Right atrium auricular region (tissue), 2 donors: ENCODE measurements at regions not wholly inside any gene's neighbourhood (a gene's known extent, or its start where the extent isn't known, plus 50 kb on each side); places are given as distances from the start of the nearest gene placed in this dataset.
A peak's percentile ranks its signal among the peaks of the same experiment; 100 is the strongest.

Source experiments
- DNase-seq: peaks from one replicate; pipeline ENCODE4 v3.0.0-alpha.2; 2019; ENCODE audit warnings: low spot score
- H3K27ac ChIP-seq, 2 donors: fragments of 200-600 bp; sonication (generic); 1 replicate in 1 of 2; 2 replicates in 1 of 2; pipeline ENCODE4 v1.5.1; 2016 to 2019
- H3K27me3 ChIP-seq, 2 donors: fragments of 200-600 bp; sonication (generic); one replicate each; pipeline versions ENCODE4 v1.5.1 to v1.6.0; 2017 to 2019
- H3K36me3 ChIP-seq: fragments of 200-600 bp; sonication (generic); one replicate; pipeline ENCODE4 v1.5.1; 2016
- H3K4me1 ChIP-seq, 2 donors: fragments of 200-600 bp; sonication (generic); one replicate each; pipeline versions ENCODE4 v1.5.1 to v1.6.0; 2017 to 2019
- H3K4me3 ChIP-seq, 2 donors: fragments of 200-600 bp; sonication (generic); 1 replicate in 1 of 2; 2 replicates in 1 of 2; pipeline ENCODE4 v1.5.1; 2017 to 2019; ENCODE audit warnings: mild to moderate bottlenecking in 1 of 2, moderate library complexity in 1 of 2
- H3K9me3 ChIP-seq, 2 donors: fragments of 200-600 bp; sonication (generic); one replicate each; pipeline ENCODE4 v1.5.1; 2019
- CTCF ChIP-seq, 2 donors: fragments of 200-600 bp; sonication (generic); IDR thresholded peaks; one replicate each; pipeline ENCODE4 v1.5.1; 2019; ENCODE audit warnings: antibody characterized with exemption in 2 of 2

- no peaks in the 10 kb centered on the region for H3K36me3 ChIP-seq
- peaks cover 0 to 6% of the 10 kb centered on the region in 2 donors for H3K27me3 ChIP-seq
- peak; percentile 73 to 88 for TF ChIP-seq CTCF (IDR thresholded peaks at IDR 0.05)
- no peak overlapping the region for H3K27ac ChIP-seq
- no peaks in the 10 kb centered on the region for H3K9me3 ChIP-seq
- H3K4me3 ChIP-seq = no peak overlapping the region
- no peak for DNase-seq
- H3K4me1 ChIP-seq = no peaks in the 10 kb centered on the region
Measured at GRCh38 chr12:127280393-127281275, 986.3 kb upstream of the TMEM132C start.

- Histone ChIP-seq H3K4me1 (no peaks in the 10 kb centered on the region), H3K27me3 (peaks cover 0 to 6% of the 10 kb centered on the region in 2 donors), H3K27ac (no peak overlapping the region), H3K9me3 (no peaks in the 10 kb centered on the region), H3K4me3 (no peak overlapping the region), H3K36me3 (no peaks in the 10 kb centered on the region)
- no peak for TF ChIP-seq CTCF (IDR thresholded peaks at IDR 0.05)
- no peak for DNase-seq
Measured at GRCh38 chr12:127282786-127283565, 984.0 kb upstream of the TMEM132C start.

DNA sequence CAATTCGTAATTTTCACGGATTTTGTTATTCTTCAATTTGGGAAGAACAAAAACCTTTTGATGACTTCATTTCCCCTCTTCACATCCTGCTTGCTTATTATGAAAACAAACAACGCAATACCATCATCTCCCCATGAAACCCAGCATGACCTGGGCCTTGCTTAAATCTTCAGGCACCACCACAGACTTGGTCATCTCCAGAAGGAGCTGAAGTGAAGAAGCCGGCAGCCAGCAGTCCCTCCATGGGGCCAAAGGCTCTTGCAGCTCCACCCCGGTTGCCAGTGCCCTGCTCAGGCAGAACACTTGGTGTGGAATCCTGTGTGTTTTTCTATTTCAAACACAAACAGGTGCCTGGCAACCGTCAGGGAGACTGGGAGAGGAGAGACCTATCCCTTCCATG lies 982.9 kb upstream of the TMEM132C start:
- no peak for TF ChIP-seq CTCF (IDR thresholded peaks at IDR 0.05)

GRCh38 chr12:127284870-127285431 lies 982.0 kb upstream of the TMEM132C start:
- Histone ChIP-seq H3K4me1 (no peaks in the 10 kb centered on the region), H3K36me3 (no peaks in the 10 kb centered on the region), H3K9me3 (no peaks in the 10 kb centered on the region), H3K27me3 (peaks cover 0 to 6% of the 10 kb centered on the region in 2 donors), H3K27ac (peak overlapping the region in 1 of 2 donors; percentile 45), H3K4me3 (no peak overlapping the region)
- DNase-seq = peak; percentile 73
- TF ChIP-seq CTCF (IDR thresholded peaks at IDR 0.05) = no peak

More for the DNA sequence above, 982.9 kb upstream of the TMEM132C start:
- Histone ChIP-seq H3K9me3 (no peaks in the 10 kb centered on the region), H3K36me3 (no peaks in the 10 kb centered on the region), H3K4me1 (no peaks in the 10 kb centered on the region), H3K27ac (peak overlapping the region in 1 of 2 donors; percentile 50), H3K27me3 (peaks cover 0 to 6% of the 10 kb centered on the region in 2 donors), H3K4me3 (no peak overlapping the region)
- no peak for DNase-seq

DNA sequence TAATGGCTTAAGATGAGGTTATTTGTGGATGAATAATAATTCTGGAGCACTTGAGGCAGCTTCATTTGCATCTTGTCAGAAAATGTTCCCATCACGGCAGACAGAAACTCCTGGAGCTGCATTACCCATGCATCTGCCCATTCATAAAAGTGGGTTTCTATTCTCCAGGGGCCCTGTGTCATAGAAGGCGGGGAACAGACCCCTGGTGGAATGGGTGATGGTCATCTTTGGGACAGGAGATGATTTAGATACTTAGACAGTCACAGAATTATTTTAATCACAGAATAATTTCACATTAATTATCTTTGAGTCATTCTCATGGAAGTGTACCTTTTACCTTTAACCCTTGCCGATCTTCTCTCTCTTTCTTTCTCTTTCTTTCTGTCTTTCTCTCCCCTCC lies 980.7 kb upstream of the TMEM132C start:
- Histone ChIP-seq H3K9me3 (no peaks in the 10 kb centered on the region), H3K4me1 (no peaks in the 10 kb centered on the region), H3K27ac (no peak overlapping the region), H3K27me3 (no peaks in the 10 kb centered on the region), H3K4me3 (no peak overlapping the region), H3K36me3 (no peaks in the 10 kb centered on the region)
- DNase-seq = no peak
- no peak for TF ChIP-seq CTCF (IDR thresholded peaks at IDR 0.05)
